ENCODE measurements at regions not wholly inside any gene's neighbourhood (a gene's known extent, or its start where the extent isn't known, plus 50 kb on each side); places are given as distances from the start of the nearest gene placed in this dataset.

DNA sequence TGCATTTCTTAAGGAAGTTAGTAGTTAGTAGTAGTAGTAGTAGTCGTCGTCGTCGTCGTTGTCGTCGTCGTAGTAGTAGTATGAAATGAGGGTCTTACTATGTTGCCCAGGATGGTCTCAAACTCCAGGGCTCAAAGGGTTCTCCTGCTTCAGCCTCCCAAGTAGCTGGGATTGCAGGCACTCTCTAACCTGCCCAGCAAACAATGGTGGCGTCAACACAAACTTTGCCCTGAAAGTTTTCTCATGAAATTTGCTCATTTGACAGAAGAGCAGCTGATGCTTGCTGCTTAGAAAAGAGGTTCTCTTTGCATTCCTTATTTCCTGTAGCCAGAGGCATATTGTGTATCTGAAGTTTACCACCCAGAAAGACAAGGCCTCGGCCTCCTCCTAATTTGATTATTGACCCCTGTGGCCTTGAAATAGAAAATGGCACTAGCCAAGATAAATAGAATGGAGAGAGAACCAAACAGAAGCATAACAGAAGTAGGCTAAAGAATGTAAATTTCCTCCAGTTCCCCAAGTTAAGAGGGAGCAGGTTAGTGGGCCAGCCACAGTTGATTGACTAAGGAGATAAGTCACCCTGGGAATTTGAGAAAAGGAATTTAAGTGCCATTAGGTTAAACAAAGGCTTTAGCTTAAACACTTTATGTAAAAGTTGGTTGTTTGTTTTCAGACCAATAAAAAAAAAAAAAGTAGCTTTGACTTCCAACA is 166.2 kb upstream of the ROBO2 start:
- BruUV-seq (replicated peaks): no TSS peak
- CTCF ChIA-PET: no interaction called here
- no peak for ATAC-seq

GRCh38 chr3:76879959-76880358 is 159.9 kb upstream of the ROBO2 start:
- no peaks in the 10 kb centered on the region for H3F3A ChIP-seq (ENCODE audit: low read length, unreplicated experiment)
- H3K9ac ChIP-seq (ENCODE audit: low read length): no peak overlapping the region
- no peaks in the 10 kb centered on the region for H3K9me3 ChIP-seq (ENCODE audit: low read length)
- no peak overlapping the region for H3K27ac ChIP-seq (ENCODE audit: low read length)
- H3K79me2 ChIP-seq (ENCODE audit: low read length): no peaks in the 10 kb centered on the region
- no peaks in the 10 kb centered on the region for H4K20me1 ChIP-seq (ENCODE audit: low read length)
- H3K27me3 ChIP-seq (ENCODE audit: low read length): peaks cover 17% of the 10 kb centered on the region; the same call in 1 of the 2 replicates
- H3K36me3 ChIP-seq (ENCODE audit: low read depth, low read length): no peaks in the 10 kb centered on the region
- ATAC-seq: no peak
- no peaks in the 10 kb centered on the region for H3K9me2 ChIP-seq (replicated peaks; ENCODE audit: low read length)
- ChIA-PET POLR2A (ENCODE audit: unreplicated experiment) (no interaction called here), CTCF (no interaction called here)
- TF ChIP-seq, protein P1, sequence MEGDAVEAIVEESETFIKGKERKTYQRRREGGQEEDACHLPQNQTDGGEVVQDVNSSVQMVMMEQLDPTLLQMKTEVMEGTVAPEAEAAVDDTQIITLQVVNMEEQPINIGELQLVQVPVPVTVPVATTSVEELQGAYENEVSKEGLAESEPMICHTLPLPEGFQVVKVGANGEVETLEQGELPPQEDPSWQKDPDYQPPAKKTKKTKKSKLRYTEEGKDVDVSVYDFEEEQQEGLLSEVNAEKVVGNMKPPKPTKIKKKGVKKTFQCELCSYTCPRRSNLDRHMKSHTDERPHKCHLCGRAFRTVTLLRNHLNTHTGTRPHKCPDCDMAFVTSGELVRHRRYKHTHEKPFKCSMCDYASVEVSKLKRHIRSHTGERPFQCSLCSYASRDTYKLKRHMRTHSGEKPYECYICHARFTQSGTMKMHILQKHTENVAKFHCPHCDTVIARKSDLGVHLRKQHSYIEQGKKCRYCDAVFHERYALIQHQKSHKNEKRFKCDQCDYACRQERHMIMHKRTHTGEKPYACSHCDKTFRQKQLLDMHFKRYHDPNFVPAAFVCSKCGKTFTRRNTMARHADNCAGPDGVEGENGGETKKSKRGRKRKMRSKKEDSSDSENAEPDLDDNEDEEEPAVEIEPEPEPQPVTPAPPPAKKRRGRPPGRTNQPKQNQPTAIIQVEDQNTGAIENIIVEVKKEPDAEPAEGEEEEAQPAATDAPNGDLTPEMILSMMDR (conservative IDR thresholded peaks at IDR 0.05; ENCODE audit: low read depth, low read length): no peak
- TF ChIP-seq EZH2 (IDR thresholded peaks at IDR 0.05; ENCODE audit: low read length, unreplicated experiment): no peak
- no peak for TF ChIP-seq EZH2phosphoT487 (IDR thresholded peaks at IDR 0.05; ENCODE audit: borderline replicate concordance, low read length)
- intact Hi-C loops (cut with micrococcal nuclease): no loop called here
- no peaks in the 10 kb centered on the region for H3K4me1 ChIP-seq (ENCODE audit: insufficient read depth, low read length)
- no peak overlapping the region for H2AFZ ChIP-seq (ENCODE audit: low read length)
- no peak for DNase-seq
- BruUV-seq (replicated peaks): no TSS peak
- no peak overlapping the region for H3K4me2 ChIP-seq (ENCODE audit: low read length)
- no peak overlapping the region for H3K4me3 ChIP-seq (ENCODE audit: low read length)

More for the DNA sequence above, 166.2 kb upstream of the ROBO2 start:
- Histone ChIP-seq H3K9me3 (ENCODE audit: low read length) (no peaks in the 10 kb centered on the region), H3K9ac (ENCODE audit: low read length) (no peak overlapping the region), H3K4me2 (ENCODE audit: low read length) (no peak overlapping the region), H3K79me2 (ENCODE audit: low read length) (no peaks in the 10 kb centered on the region), H3K36me3 (ENCODE audit: low read depth, low read length) (no peaks in the 10 kb centered on the region), H2AFZ (ENCODE audit: low read length) (no peak overlapping the region), H3K4me1 (ENCODE audit: insufficient read depth, low read length) (no peaks in the 10 kb centered on the region), H3K4me3 (ENCODE audit: low read length) (no peak overlapping the region), H3K9me2 (replicated peaks; ENCODE audit: low read length) (no peaks in the 10 kb centered on the region), H3K27me3 (ENCODE audit: low read length) (peaks cover 23% of the 10 kb centered on the region; the same call in 1 of the 2 replicates), H3K27ac (ENCODE audit: low read length) (no peak overlapping the region), H3F3A (ENCODE audit: low read length, unreplicated experiment) (no peaks in the 10 kb centered on the region), H4K20me1 (ENCODE audit: low read length) (no peaks in the 10 kb centered on the region)
- intact Hi-C loops (cut with micrococcal nuclease): no loop called here
- TF ChIP-seq, protein P1 (conservative IDR thresholded peaks at IDR 0.05; ENCODE audit: low read depth, low read length): no peak
- TF ChIP-seq EZH2phosphoT487 (IDR thresholded peaks at IDR 0.05; ENCODE audit: borderline replicate concordance, low read length): no peak
- no peak for TF ChIP-seq EZH2 (IDR thresholded peaks at IDR 0.05; ENCODE audit: low read length, unreplicated experiment)
- DNase-seq: no peak
- POLR2A ChIA-PET (ENCODE audit: unreplicated experiment): no interaction called here

DNA sequence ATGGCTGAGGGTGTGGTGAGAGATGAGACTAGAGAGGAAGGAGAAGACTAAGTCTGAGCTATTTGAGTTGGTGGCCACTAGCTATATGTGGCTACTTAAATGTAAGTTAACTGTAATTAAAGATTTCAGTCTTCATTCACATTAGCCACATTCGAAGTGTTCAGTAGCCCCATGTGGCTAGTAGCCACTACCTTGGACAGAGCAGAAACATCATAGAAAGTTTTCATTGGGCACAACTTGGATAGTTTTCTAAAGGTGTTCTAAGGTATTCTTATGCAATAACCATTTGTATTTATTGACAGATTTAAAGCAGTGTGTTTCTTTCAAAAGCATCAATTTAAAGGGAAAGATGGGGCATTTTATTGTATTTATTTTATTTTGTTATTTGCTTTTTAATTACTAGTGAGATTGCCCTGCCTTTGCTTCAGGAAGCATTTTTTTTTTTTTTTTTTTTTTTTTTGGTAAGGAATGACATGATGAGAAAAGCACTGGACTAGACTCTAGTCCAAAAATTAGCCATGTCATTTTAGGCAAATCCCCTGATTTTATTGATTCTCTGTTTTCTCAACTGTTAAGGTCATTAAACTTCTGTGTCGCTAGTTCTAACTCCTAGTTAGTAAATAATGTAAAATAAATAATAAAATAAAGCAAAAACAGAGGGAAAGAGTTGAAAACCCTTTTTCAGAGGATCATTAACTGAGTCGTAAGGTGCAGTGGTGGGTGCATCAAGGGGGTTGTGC is 153.0 kb upstream of the ROBO2 start:
- Histone ChIP-seq H3K9me2 (replicated peaks; ENCODE audit: low read length) (no peaks in the 10 kb centered on the region), H3K9ac (ENCODE audit: low read length) (no peak overlapping the region), H3K4me1 (ENCODE audit: insufficient read depth, low read length) (no peaks in the 10 kb centered on the region), H3K27ac (ENCODE audit: low read length) (no peak overlapping the region), H3K36me3 (ENCODE audit: low read depth, low read length) (no peaks in the 10 kb centered on the region), H3K27me3 (ENCODE audit: low read length) (peaks cover 11% of the 10 kb centered on the region; the same call in 1 of the 2 replicates), H4K20me1 (ENCODE audit: low read length) (no peaks in the 10 kb centered on the region), H3K9me3 (ENCODE audit: low read length) (no peaks in the 10 kb centered on the region), H3K4me3 (ENCODE audit: low read length) (no peak overlapping the region), H3K4me2 (ENCODE audit: low read length) (no peak overlapping the region), H3K79me2 (ENCODE audit: low read length) (no peaks in the 10 kb centered on the region), H3F3A (ENCODE audit: low read length, unreplicated experiment) (no peaks in the 10 kb centered on the region), H2AFZ (ENCODE audit: low read length) (no peak overlapping the region)
- ATAC-seq (no peak), DNase-seq (no peak)
- TF ChIP-seq EZH2 (IDR thresholded peaks at IDR 0.05; ENCODE audit: low read length, unreplicated experiment) (no peak), EZH2phosphoT487 (IDR thresholded peaks at IDR 0.05; ENCODE audit: borderline replicate concordance, low read length) (no peak)
- TF ChIP-seq, protein P1 (conservative IDR thresholded peaks at IDR 0.05; ENCODE audit: low read depth, low read length): no peak
- BruUV-seq (replicated peaks): no TSS peak
- ChIA-PET POLR2A (ENCODE audit: unreplicated experiment) (no interaction called here), CTCF (no interaction called here)
- intact Hi-C loops (cut with micrococcal nuclease): no loop called here
